Left lung (tissue), 4 donors: ENCODE measurements at regions not wholly inside any gene's neighbourhood (a gene's known extent, or its start where the extent isn't known, plus 50 kb on each side); places are given as distances from the start of the nearest gene placed in this dataset.

Experiments
- ATAC-seq: fragments of 200-7000 bp; cut with Tn5 transposase; one replicate; pipeline ENCODE4 v1.9.1; 2020; ENCODE audit warnings: moderate library complexity
- DNase-seq, 4 donors: peaks; one replicate each; pipeline ENCODE4 v3.0.0-alpha.2; 2013 to 2020
- H3K27ac ChIP-seq, 2 donors: fragments of 200-600 bp; sonication (generic) in 1 of 2; one replicate each; pipeline versions ENCODE4 v1.5.0 to v1.8.0; 2020 to 2021
- H3K27me3 ChIP-seq, 2 donors: fragments of 200-600 bp; sonication (generic) in 1 of 2; one replicate each; pipeline versions ENCODE4 v1.5.0 to v1.8.0; 2020 to 2021
- H3K36me3 ChIP-seq, 2 donors: fragments of 200-600 bp; sonication (generic) in 1 of 2; one replicate each; pipeline versions ENCODE4 v1.5.0 to v1.8.0; 2020 to 2021
- H3K4me1 ChIP-seq, 2 donors: fragments of 200-600 bp; one replicate each; pipeline ENCODE4 v1.8.0; 2021
- H3K4me3 ChIP-seq, 2 donors: fragments of 200-600 bp; sonication (generic) in 1 of 2; one replicate each; pipeline versions ENCODE4 v1.5.0 to v1.8.0; 2020 to 2021; ENCODE audit warnings: mild to moderate bottlenecking in 1 of 2
- H3K9me3 ChIP-seq, 2 donors: fragments of 200-600 bp; sonication (generic) in 1 of 2; one replicate each; pipeline versions ENCODE4 v1.5.0 to v1.8.0; 2020 to 2021
- intact Hi-C, 2 donors: fragments of 100-400 bp; cut with DNase I; formaldehyde crosslinking; loops; one replicate each; pipeline versions ENCODE4 v1.11.2 to v1.14.2; 2022
- TF ChIP-seq, protein P1 (sequence below), 2 donors: fragments of 200-600 bp; sonication (generic) in 1 of 2; IDR thresholded peaks; one replicate each; pipeline versions ENCODE4 v1.5.0 to v1.8.0; 2021; ENCODE audit warnings: antibody characterized with exemption in 2 of 2
- donor health status: DM: no; HTN: yes; CAD: no.
- donor health status: DM: no; HTN: no; CAD: no.

DNA sequence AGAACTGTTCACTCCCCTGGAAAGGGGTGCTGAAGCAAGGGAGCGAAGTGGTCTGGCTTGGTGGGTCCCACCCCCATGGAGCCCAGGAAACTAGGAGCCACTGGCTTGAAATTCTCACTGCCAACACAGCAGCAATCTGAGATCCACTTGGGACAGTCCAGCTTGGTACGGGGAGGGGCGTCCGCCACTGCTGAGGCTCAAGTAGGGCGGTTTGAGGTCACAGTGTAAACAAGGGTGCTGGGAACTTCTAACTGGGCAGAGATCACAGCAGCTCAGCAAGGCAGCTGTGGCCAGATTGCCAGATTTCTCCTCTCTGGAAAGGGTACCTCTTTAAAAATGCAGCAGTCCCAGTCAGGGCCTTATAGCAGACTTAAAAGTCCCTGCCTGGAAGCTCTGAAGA, 53.9 kb upstream of the GALNTL6 start:
- H3K4me1 ChIP-seq = no peaks in the 10 kb centered on the region
- peak; percentile 100 for ATAC-seq
- H3K27ac ChIP-seq = no peak overlapping the region
- no peaks in the 10 kb centered on the region for H3K36me3 ChIP-seq
- intact Hi-C loops = no loop called here
- peak in 3 of 4 donors; percentile 14 to 67 (median 61) for DNase-seq
- no peaks in the 10 kb centered on the region for H3K27me3 ChIP-seq
- no peak overlapping the region for H3K4me3 ChIP-seq
- TF ChIP-seq, protein P1, sequence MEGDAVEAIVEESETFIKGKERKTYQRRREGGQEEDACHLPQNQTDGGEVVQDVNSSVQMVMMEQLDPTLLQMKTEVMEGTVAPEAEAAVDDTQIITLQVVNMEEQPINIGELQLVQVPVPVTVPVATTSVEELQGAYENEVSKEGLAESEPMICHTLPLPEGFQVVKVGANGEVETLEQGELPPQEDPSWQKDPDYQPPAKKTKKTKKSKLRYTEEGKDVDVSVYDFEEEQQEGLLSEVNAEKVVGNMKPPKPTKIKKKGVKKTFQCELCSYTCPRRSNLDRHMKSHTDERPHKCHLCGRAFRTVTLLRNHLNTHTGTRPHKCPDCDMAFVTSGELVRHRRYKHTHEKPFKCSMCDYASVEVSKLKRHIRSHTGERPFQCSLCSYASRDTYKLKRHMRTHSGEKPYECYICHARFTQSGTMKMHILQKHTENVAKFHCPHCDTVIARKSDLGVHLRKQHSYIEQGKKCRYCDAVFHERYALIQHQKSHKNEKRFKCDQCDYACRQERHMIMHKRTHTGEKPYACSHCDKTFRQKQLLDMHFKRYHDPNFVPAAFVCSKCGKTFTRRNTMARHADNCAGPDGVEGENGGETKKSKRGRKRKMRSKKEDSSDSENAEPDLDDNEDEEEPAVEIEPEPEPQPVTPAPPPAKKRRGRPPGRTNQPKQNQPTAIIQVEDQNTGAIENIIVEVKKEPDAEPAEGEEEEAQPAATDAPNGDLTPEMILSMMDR (IDR thresholded peaks at IDR 0.05) = no peak
- H3K9me3 ChIP-seq = peaks cover 0 to 8% of the 10 kb centered on the region in 2 donors

GRCh38 chr4:171751538-171751937, 61.7 kb upstream of the GALNTL6 start:
- H3K27ac ChIP-seq = no peak overlapping the region
- H3K4me1 ChIP-seq = no peaks in the 10 kb centered on the region
- ATAC-seq (no peak), DNase-seq (no peak)
- H3K36me3 ChIP-seq = no peaks in the 10 kb centered on the region
- TF ChIP-seq, protein P1 (IDR thresholded peaks at IDR 0.05) = no peak
- H3K4me3 ChIP-seq = no peak overlapping the region
- no peaks in the 10 kb centered on the region for H3K9me3 ChIP-seq
- intact Hi-C loops = no loop called here
- no peaks in the 10 kb centered on the region for H3K27me3 ChIP-seq

GRCh38 chr4:171746418-171746817, 66.8 kb upstream of the GALNTL6 start:
- Histone ChIP-seq H3K36me3 (no peaks in the 10 kb centered on the region), H3K27ac (no peak overlapping the region), H3K4me1 (no peaks in the 10 kb centered on the region), H3K27me3 (no peaks in the 10 kb centered on the region), H3K9me3 (no peaks in the 10 kb centered on the region), H3K4me3 (no peak overlapping the region)
- ATAC-seq (no peak), DNase-seq (no peak)
- TF ChIP-seq, protein P1 (IDR thresholded peaks at IDR 0.05) = no peak
- intact Hi-C loops = no loop called here

DNA sequence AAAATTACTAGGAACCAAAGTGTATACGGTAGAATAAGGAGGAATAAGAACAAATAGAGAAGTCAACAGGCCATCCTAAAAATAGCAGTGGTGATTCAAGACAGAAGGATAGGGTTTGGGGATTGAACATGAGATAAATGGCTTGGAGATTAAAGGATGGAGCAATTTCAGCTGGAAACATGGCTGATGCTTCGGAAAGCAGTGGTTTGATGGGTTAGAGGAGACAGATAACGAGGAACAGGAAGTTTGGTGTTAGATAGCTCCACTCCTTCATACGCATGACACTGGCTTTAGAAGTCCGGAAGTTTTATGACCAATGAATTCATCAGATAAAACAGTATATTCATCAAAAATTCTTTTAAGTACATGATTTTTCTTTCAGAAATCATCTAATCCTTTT, 70.8 kb upstream of the GALNTL6 start:
- Histone ChIP-seq H3K36me3 (no peaks in the 10 kb centered on the region), H3K4me1 (no peaks in the 10 kb centered on the region), H3K4me3 (no peak overlapping the region), H3K27ac (no peak overlapping the region), H3K27me3 (no peaks in the 10 kb centered on the region), H3K9me3 (no peaks in the 10 kb centered on the region)
- intact Hi-C loops = no loop called here
- ATAC-seq (no peak), DNase-seq (no peak)
- TF ChIP-seq, protein P1 (IDR thresholded peaks at IDR 0.05) = no peak

- Histone ChIP-seq H3K4me1 (no peaks in the 10 kb centered on the region), H3K36me3 (no peaks in the 10 kb centered on the region), H3K4me3 (no peak overlapping the region), H3K9me3 (peaks cover 0 to 47% of the 10 kb centered on the region in 2 donors), H3K27ac (no peak overlapping the region), H3K27me3 (no peaks in the 10 kb centered on the region)
- TF ChIP-seq, protein P1 (IDR thresholded peaks at IDR 0.05) = no peak
- no peak for DNase-seq
- no peak for ATAC-seq
- intact Hi-C loops = no loop called here
Measured at GRCh38 chr4:171727185-171727584, 86.0 kb upstream of the GALNTL6 start.
